MM.1S (cell line): ENCODE measurements at regions not wholly inside any gene's neighbourhood (a gene's known extent, or its start where the extent isn't known, plus 50 kb on each side); places are given as distances from the start of the nearest gene placed in this dataset.

Source experiments
- DNase-seq: peaks from one replicate; pipeline ENCODE4 v3.0.0-alpha.2; 2015
- H2AFZ ChIP-seq: fragments of 300-600 bp; sonication (generic); 2 replicates; pipeline ENCODE4 v1.6.0; 2016; ENCODE audit warnings: antibody characterized with exemption, low read length
- H3F3A ChIP-seq: fragments of 300-600 bp; sonication (generic); 2 replicates; pipeline ENCODE4 v1.6.1; 2016; ENCODE audit warnings: mild to moderate bottlenecking, antibody characterized with exemption, low read length, moderate library complexity, mixed read lengths; ENCODE audit not compliant: insufficient read depth
- H3K27ac ChIP-seq: fragments of 300-600 bp; sonication (generic); 2 replicates; pipeline ENCODE4 v1.5.1; 2016; ENCODE audit warnings: mild to moderate bottlenecking, low read length
- H3K27me3 ChIP-seq: fragments of 300-600 bp; sonication (generic); replicated peaks from 2 replicates; pipeline ENCODE4 v1.6.0; 2016; ENCODE audit warnings: low read length; ENCODE audit not compliant: insufficient read depth
- H3K36me3 ChIP-seq: fragments of 300-600 bp; sonication (generic); replicated peaks from 2 replicates; pipeline ENCODE4 v1.6.1; 2016; ENCODE audit warnings: mild to moderate bottlenecking, low read length, mixed read lengths; ENCODE audit not compliant: insufficient read depth
- H3K4me1 ChIP-seq: fragments of 300-600 bp; sonication (generic); 2 replicates; pipeline ENCODE4 v1.6.1; 2016; ENCODE audit warnings: low read length, mixed read lengths
- H3K4me2 ChIP-seq: fragments of 300-600 bp; sonication (generic); 2 replicates; pipeline ENCODE4 v1.6.0; 2016; ENCODE audit warnings: low read depth, low read length
- H3K4me3 ChIP-seq: fragments of 300-600 bp; sonication (generic); 2 replicates; pipeline ENCODE4 v1.5.1; 2016; ENCODE audit warnings: low read length, mixed read lengths
- H3K79me2 ChIP-seq: fragments of 300-600 bp; sonication (generic); 2 replicates; pipeline ENCODE4 v1.6.1; 2016; ENCODE audit warnings: mixed run types, low read length, mixed read lengths
- H3K9ac ChIP-seq: fragments of 300-600 bp; sonication (generic); 2 replicates; pipeline ENCODE4 v1.6.1; 2016; ENCODE audit warnings: low read length, mixed read lengths
- H3K9me2 ChIP-seq: fragments of 300-600 bp; sonication (generic); replicated peaks from 2 replicates; pipeline ENCODE4 v1.6.1; 2016; ENCODE audit warnings: mild to moderate bottlenecking, low read length, mixed read lengths; ENCODE audit not compliant: insufficient read depth
- H3K9me3 ChIP-seq: fragments of 300-600 bp; sonication (generic); replicated peaks from 2 replicates; pipeline ENCODE4 v1.6.1; 2016; ENCODE audit warnings: mild to moderate bottlenecking, low read length, mixed read lengths; ENCODE audit not compliant: insufficient read depth
- H4K20me1 ChIP-seq: fragments of 300-600 bp; sonication (generic); 2 replicates; pipeline ENCODE4 v1.6.1; 2016; ENCODE audit warnings: mild to moderate bottlenecking, low read length, moderate library complexity, mixed read lengths; ENCODE audit not compliant: insufficient read depth
- EZH2 ChIP-seq: fragments of 300-600 bp; sonication (generic); optimal IDR thresholded peaks from 2 replicates; pipeline ENCODE3; 2017; ENCODE audit warnings: low read depth, mild to moderate bottlenecking, antibody characterized with exemption, low read length, mixed read lengths
- EZH2phosphoT487 ChIP-seq: fragments of 300-600 bp; sonication (generic); IDR thresholded peaks from 2 replicates; pipeline ENCODE4 v1.6.1; 2018; ENCODE audit warnings: antibody characterized with exemption, low read length
- TF ChIP-seq, protein P1 (sequence below): fragments of 300-600 bp; sonication (generic); IDR thresholded peaks from 2 replicates; pipeline ENCODE4 v1.5.1; 2016; ENCODE audit warnings: antibody characterized with exemption, low read length, mixed read lengths

DNA sequence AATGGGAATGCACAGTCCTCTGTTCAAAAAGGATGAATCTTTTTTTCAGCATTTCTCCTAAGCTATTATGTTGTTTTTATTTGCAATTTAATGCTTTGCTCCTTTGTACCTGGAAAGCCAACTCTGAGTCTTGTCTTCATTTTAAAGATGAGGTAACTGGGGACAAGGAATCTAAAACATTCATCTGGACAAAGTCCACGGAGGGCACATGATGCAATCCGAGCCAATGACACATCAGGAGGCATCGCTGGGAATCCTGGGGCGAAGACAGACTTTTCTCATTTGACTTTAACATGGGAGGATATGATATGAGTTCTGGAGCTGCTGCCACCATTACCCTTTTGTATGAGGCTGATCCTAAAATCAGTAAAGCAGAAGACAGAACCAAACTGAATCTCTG lies 116.5 kb upstream of the REG3G start:
- Histone ChIP-seq H3K4me2 (no peak overlapping the region), H4K20me1 (no peaks in the 10 kb centered on the region), H3K4me3 (no peak overlapping the region), H3K27me3 (no peaks in the 10 kb centered on the region), H3K9ac (no peak overlapping the region), H3K9me2 (no peaks in the 10 kb centered on the region), H3K79me2 (no peaks in the 10 kb centered on the region), H3K36me3 (no peaks in the 10 kb centered on the region), H3K9me3 (no peaks in the 10 kb centered on the region), H2AFZ (no peak overlapping the region), H3F3A (no peaks in the 10 kb centered on the region), H3K27ac (no peak overlapping the region), H3K4me1 (no peaks in the 10 kb centered on the region)
- TF ChIP-seq, protein P1, sequence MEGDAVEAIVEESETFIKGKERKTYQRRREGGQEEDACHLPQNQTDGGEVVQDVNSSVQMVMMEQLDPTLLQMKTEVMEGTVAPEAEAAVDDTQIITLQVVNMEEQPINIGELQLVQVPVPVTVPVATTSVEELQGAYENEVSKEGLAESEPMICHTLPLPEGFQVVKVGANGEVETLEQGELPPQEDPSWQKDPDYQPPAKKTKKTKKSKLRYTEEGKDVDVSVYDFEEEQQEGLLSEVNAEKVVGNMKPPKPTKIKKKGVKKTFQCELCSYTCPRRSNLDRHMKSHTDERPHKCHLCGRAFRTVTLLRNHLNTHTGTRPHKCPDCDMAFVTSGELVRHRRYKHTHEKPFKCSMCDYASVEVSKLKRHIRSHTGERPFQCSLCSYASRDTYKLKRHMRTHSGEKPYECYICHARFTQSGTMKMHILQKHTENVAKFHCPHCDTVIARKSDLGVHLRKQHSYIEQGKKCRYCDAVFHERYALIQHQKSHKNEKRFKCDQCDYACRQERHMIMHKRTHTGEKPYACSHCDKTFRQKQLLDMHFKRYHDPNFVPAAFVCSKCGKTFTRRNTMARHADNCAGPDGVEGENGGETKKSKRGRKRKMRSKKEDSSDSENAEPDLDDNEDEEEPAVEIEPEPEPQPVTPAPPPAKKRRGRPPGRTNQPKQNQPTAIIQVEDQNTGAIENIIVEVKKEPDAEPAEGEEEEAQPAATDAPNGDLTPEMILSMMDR: no peak
- TF ChIP-seq EZH2: no peak
- TF ChIP-seq EZH2phosphoT487: no peak
- DNase-seq: no peak

GRCh38 chr2:78910376-78910775 lies 115.1 kb upstream of the REG3G start:
- TF ChIP-seq EZH2: no peak
- TF ChIP-seq, protein P1: no peak
- TF ChIP-seq EZH2phosphoT487: no peak
- DNase-seq: no peak
- Histone ChIP-seq H2AFZ (no peak overlapping the region), H3K4me1 (no peaks in the 10 kb centered on the region), H4K20me1 (no peaks in the 10 kb centered on the region), H3K9ac (no peak overlapping the region), H3K36me3 (no peaks in the 10 kb centered on the region), H3K9me3 (no peaks in the 10 kb centered on the region), H3K9me2 (no peaks in the 10 kb centered on the region), H3K27ac (no peak overlapping the region), H3K4me3 (no peak overlapping the region), H3K27me3 (no peaks in the 10 kb centered on the region), H3K4me2 (no peak overlapping the region), H3F3A (no peaks in the 10 kb centered on the region), H3K79me2 (no peaks in the 10 kb centered on the region)

DNA sequence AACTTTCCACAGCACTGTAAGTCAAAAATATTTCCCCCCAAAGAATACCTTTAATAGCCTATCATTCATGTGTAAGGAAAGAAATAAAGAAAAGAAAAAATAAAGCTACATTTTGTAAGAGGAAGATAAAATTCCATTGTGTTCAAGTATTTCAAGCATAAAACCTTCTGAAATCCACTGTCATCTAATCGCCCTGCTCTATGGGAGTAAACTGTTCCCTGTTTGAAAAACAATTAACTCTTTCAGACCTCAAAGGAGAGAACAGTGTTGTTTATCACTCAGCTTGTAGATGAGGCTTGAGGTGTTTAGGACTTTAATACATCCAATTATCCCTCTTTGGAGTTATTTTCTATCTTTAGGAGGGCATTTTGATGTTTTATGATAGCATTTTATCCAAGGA lies 112.2 kb upstream of the REG3G start:
- no peaks in the 10 kb centered on the region for H3K9me2 ChIP-seq
- no peaks in the 10 kb centered on the region for H4K20me1 ChIP-seq
- H3K9ac ChIP-seq: no peak overlapping the region
- TF ChIP-seq EZH2phosphoT487 (no peak), EZH2 (no peak)
- TF ChIP-seq, protein P1: no peak
- H2AFZ ChIP-seq: no peak overlapping the region
- no peaks in the 10 kb centered on the region for H3K9me3 ChIP-seq
- no peak overlapping the region for H3K4me2 ChIP-seq
- H3K4me1 ChIP-seq: no peaks in the 10 kb centered on the region
- no peaks in the 10 kb centered on the region for H3F3A ChIP-seq
- H3K4me3 ChIP-seq: no peak overlapping the region
- no peaks in the 10 kb centered on the region for H3K27me3 ChIP-seq
- H3K36me3 ChIP-seq: no peaks in the 10 kb centered on the region
- no peak overlapping the region for H3K27ac ChIP-seq
- DNase-seq: no peak
- no peaks in the 10 kb centered on the region for H3K79me2 ChIP-seq
